ENCODE measurements at regions not wholly inside any gene's neighbourhood (a gene's known extent, or its start where the extent isn't known, plus 50 kb on each side); places are given as distances from the start of the nearest gene placed in this dataset.

- Mint-ChIP-seq H3K4me3 (no peak overlapping the region), H3K4me1 (peaks cover under 1% of the 10 kb centered on the region), H3K27me3 (peaks cover 11% of the 10 kb centered on the region), H3K27ac (no peak overlapping the region), H3K9me3 (ENCODE audit: insufficient read depth) (no peaks in the 10 kb centered on the region)
- no peaks in the 10 kb centered on the region for H3K36me3 ChIP-seq (replicated peaks in 1 of 2; ENCODE audit: control extremely low read depth in 1 of 2, control insufficient read depth in 1 of 2, extremely low read depth in 1 of 2, insufficient read depth in 2 of 2, low read length in 1 of 2)
- TF ChIP-seq, protein P1, sequence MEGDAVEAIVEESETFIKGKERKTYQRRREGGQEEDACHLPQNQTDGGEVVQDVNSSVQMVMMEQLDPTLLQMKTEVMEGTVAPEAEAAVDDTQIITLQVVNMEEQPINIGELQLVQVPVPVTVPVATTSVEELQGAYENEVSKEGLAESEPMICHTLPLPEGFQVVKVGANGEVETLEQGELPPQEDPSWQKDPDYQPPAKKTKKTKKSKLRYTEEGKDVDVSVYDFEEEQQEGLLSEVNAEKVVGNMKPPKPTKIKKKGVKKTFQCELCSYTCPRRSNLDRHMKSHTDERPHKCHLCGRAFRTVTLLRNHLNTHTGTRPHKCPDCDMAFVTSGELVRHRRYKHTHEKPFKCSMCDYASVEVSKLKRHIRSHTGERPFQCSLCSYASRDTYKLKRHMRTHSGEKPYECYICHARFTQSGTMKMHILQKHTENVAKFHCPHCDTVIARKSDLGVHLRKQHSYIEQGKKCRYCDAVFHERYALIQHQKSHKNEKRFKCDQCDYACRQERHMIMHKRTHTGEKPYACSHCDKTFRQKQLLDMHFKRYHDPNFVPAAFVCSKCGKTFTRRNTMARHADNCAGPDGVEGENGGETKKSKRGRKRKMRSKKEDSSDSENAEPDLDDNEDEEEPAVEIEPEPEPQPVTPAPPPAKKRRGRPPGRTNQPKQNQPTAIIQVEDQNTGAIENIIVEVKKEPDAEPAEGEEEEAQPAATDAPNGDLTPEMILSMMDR (IDR thresholded peaks at IDR 0.05), result no peak
- TF ChIP-seq EZH2 (IDR thresholded peaks at IDR 0.05; ENCODE audit: borderline replicate concordance, insufficient read depth, low read depth, low read length, poor library complexity, severe bottlenecking), result no peak
- intact Hi-C loops (cut with micrococcal nuclease), result no loop called here
- ChIA-PET POLR2A (no interaction called here), CTCF (interaction anchor here (2.0 kb wide), 2 partner anchors 24 to 38 kb away, joined by 5 to 8 read pairs; no protein-coding TSS in a partner anchor)
- H2AFZ ChIP-seq (ENCODE audit: insufficient read depth, low read depth, low read length, poor library complexity, severe bottlenecking), result no peak overlapping the region
- no peak overlapping the region for H3K4me3 ChIP-seq (ENCODE audit: control extremely low read depth in 1 of 5, extremely low read depth in 1 of 5, insufficient read depth in 1 of 5, low read depth in 2 of 5, low read length in 4 of 5)
- no peak overlapping the region for H3K9ac ChIP-seq (ENCODE audit: low read length)
- H3K4me1 ChIP-seq (ENCODE audit: control insufficient read depth in 2 of 2, insufficient read depth in 2 of 2, low read length in 2 of 2), result no peaks in the 10 kb centered on the region
- H4K20me1 ChIP-seq (ENCODE audit: control insufficient read depth, insufficient read depth, low read length, poor library complexity, severe bottlenecking), result no peaks in the 10 kb centered on the region
- no peak for ATAC-seq (ENCODE audit: low read depth)
- H3K79me2 ChIP-seq (ENCODE audit: control insufficient read depth, insufficient read depth, low read length), result no peaks in the 10 kb centered on the region
- peaks cover 0 to under 1% (median 0%) of the 10 kb centered on the region in 4 experiments for H3K27me3 ChIP-seq (replicated peaks in 1 of 4; ENCODE audit: control extremely low read depth in 1 of 4, control insufficient read depth in 3 of 4, insufficient read depth in 4 of 4, low read length in 3 of 4)
- H3K4me2 ChIP-seq (replicated peaks; ENCODE audit: low read depth, low read length, poor library complexity, severe bottlenecking), result no peak overlapping the region
- no peak overlapping the region for H3K27ac ChIP-seq (ENCODE audit: low read length in 2 of 2)
- H3K9me3 ChIP-seq (ENCODE audit: control extremely low read depth in 1 of 3, control insufficient read depth in 2 of 3, insufficient read depth in 1 of 3, low read length in 2 of 3), result no peaks in the 10 kb centered on the region
- DNase-seq, result no peak
- WGBS (ENCODE audit: insufficient coverage), result 87% methylated on average over 2 of the region's 2 CpGs
These were observed 56.6 kb upstream of the TARP start for GRCh38 chr7:38330039-38330438.

DNA sequence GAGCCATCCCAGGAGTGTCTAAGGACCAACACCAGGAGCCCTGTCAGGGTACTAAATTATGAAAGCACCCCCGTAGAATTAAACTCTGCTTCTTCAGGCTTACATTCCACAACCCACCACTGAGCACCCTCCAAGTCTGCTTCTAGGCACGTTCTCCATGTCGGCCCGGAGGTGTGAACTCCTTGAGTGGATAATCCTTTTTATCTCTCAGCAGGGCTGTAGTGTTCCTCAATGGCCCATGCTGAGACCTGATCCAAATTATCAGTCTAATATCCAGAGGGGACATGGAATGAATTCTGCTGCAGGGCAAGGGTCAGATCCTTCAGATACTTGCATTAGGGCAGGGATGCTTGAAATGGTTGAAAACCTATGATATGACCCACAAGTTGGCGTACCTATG lies 55.9 kb upstream of the TARP start:
- TF ChIP-seq, protein P1 (IDR thresholded peaks at IDR 0.05), result no peak
- TF ChIP-seq EZH2 (IDR thresholded peaks at IDR 0.05; ENCODE audit: borderline replicate concordance, insufficient read depth, low read depth, low read length, poor library complexity, severe bottlenecking), result no peak
- Histone ChIP-seq H3K4me2 (replicated peaks; ENCODE audit: low read depth, low read length, poor library complexity, severe bottlenecking) (no peak overlapping the region), H3K79me2 (ENCODE audit: control insufficient read depth, insufficient read depth, low read length) (no peaks in the 10 kb centered on the region), H3K9me3 (ENCODE audit: control extremely low read depth in 1 of 3, control insufficient read depth in 2 of 3, insufficient read depth in 1 of 3, low read length in 2 of 3) (no peaks in the 10 kb centered on the region), H3K4me1 (ENCODE audit: control insufficient read depth in 2 of 2, insufficient read depth in 2 of 2, low read length in 2 of 2) (no peaks in the 10 kb centered on the region), H3K27ac (ENCODE audit: low read length in 2 of 2) (no peak overlapping the region), H4K20me1 (ENCODE audit: control insufficient read depth, insufficient read depth, low read length, poor library complexity, severe bottlenecking) (no peaks in the 10 kb centered on the region), H3K36me3 (replicated peaks in 1 of 2; ENCODE audit: control extremely low read depth in 1 of 2, control insufficient read depth in 1 of 2, extremely low read depth in 1 of 2, insufficient read depth in 2 of 2, low read length in 1 of 2) (no peaks in the 10 kb centered on the region), H3K27me3 (replicated peaks in 1 of 4; ENCODE audit: control extremely low read depth in 1 of 4, control insufficient read depth in 3 of 4, insufficient read depth in 4 of 4, low read length in 3 of 4) (peaks cover 0 to 2% (median 0%) of the 10 kb centered on the region in 4 experiments), H2AFZ (ENCODE audit: insufficient read depth, low read depth, low read length, poor library complexity, severe bottlenecking) (no peak overlapping the region), H3K4me3 (ENCODE audit: control extremely low read depth in 1 of 5, extremely low read depth in 1 of 5, insufficient read depth in 1 of 5, low read depth in 2 of 5, low read length in 4 of 5) (no peak overlapping the region), H3K9ac (ENCODE audit: low read length) (no peak overlapping the region)
- ChIA-PET POLR2A (no interaction called here), CTCF (no interaction called here)
- Mint-ChIP-seq H3K27me3 (peaks cover 11% of the 10 kb centered on the region), H3K4me1 (no peaks in the 10 kb centered on the region), H3K27ac (no peak overlapping the region), H3K4me3 (no peak overlapping the region), H3K9me3 (ENCODE audit: insufficient read depth) (no peaks in the 10 kb centered on the region)
- DNase-seq (no peak), ATAC-seq (ENCODE audit: low read depth) (no peak)
- intact Hi-C loops (cut with micrococcal nuclease), result no loop called here
- WGBS (ENCODE audit: insufficient coverage), result 92% methylated on average over 1 of the region's 5 CpGs

All from B cell (primary cell).